Suprapubic skin (tissue), 4 donors: ENCODE measurements at regions not wholly inside any gene's neighbourhood (a gene's known extent, or its start where the extent isn't known, plus 50 kb on each side); places are given as distances from the start of the nearest gene placed in this dataset.

ENCODE experiments used
- CTCF ChIP-seq, 2 donors: fragments of 200-600 bp in 1 of 2; fragments of 450-650 bp in 1 of 2; sonication (generic) in 1 of 2; IDR thresholded peaks; one replicate each; pipeline ENCODE4 v1.5.1; 2016 to 2019; ENCODE audit warnings: antibody characterized with exemption in 2 of 2, mild to moderate bottlenecking in 1 of 2, moderate library complexity in 1 of 2
- EP300 ChIP-seq: sonication (generic); formaldehyde crosslinking; IDR thresholded peaks from one replicate; pipeline ENCODE4 v1.6.1; 2017; ENCODE audit warnings: antibody characterized with exemption
- POLR2A ChIP-seq, 2 donors: fragments of 450-650 bp; IDR thresholded peaks; one replicate each; pipeline ENCODE4 v1.6.1; 2017; ENCODE audit warnings: antibody characterized with exemption in 2 of 2, mild to moderate bottlenecking in 2 of 2, moderate library complexity in 2 of 2
- POLR2AphosphoS5 ChIP-seq, 3 donors: sonication (generic); formaldehyde crosslinking; IDR thresholded peaks; one replicate each; pipeline ENCODE4 v1.6.1; 2017; ENCODE audit warnings: antibody characterized with exemption in 3 of 3

DNA sequence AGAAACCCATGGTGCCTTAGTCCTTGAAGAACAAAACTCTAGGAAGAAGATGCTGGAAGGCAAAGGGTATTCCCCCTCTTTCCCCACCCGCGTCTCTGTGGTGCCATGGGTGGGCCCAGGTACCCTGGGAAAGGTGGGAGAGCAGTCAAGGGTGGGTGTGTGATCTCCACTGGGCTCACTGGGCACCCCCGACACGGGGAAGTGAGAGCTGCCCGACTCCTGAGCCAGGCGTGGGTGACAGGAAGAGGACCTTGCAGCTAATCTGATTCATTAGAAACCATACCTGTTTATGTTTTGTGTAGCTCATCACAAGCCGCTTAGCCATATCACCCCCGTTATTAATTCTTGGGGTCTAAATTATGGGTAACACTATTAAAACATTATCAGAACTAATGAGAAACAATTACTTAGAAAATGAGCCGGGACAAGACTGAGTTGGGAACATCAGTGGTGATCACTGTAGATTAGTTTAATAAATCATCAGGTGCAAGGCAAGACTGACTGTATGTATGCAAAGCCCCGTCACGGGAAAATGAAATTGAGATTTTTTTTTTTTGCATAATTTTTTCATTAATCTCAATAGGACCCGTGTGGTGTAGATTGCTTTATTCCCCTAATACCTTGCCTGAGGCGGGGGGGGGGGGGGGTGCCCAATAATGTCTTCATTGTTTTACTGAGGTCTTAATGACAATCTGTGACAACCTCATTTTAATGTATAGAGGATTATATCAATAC is 77.3 kb downstream of the ZIC5 start:
- TF ChIP-seq CTCF (IDR thresholded peaks at IDR 0.05) (no peak), EP300 (no peak), POLR2A (IDR thresholded peaks at IDR 0.05) (no peak), POLR2AphosphoS5 (IDR thresholded peaks at IDR 0.05) (no peak)
